H1 (cell line): ENCODE measurements at regions not wholly inside any gene's neighbourhood (a gene's known extent, or its start where the extent isn't known, plus 50 kb on each side); places are given as distances from the start of the nearest gene placed in this dataset.
A peak's percentile ranks its signal among the peaks of the same experiment; 100 is the strongest.

ENCODE experiments used
- CTCF ChIA-PET: fragments of 300-600 bp; sonication (Branson Sonifier 250); formaldehyde crosslinking; loops from one replicate; lab custom pipeline; 2021; ENCODE audit not compliant: partially characterized antibody; lab: Charles Lee
- POLR2A ChIA-PET: fragments of 300-600 bp; sonication (Branson Sonifier 250); formaldehyde crosslinking; loops from one replicate; lab custom pipeline; 2021; ENCODE audit warnings: inconsistent platforms; ENCODE audit not compliant: partially characterized antibody; lab: Charles Lee
- DNase-seq, 2 experiments: peaks; one replicate each; pipeline versions ENCODE4 v3.0.0 to v3.0.0-alpha.2; 2010 to 2022; ENCODE audit warnings: low spot score in 2 of 2, low read depth in 1 of 2, mixed read lengths in 1 of 2
- FAIRE-seq: peaks from 2 replicates; lab custom pipeline; 2011; peaks lifted over from hg19 to GRCh38; lab: Jason Lieb, UNC
- H2AFZ ChIP-seq: 2 replicates; pipeline ENCODE4 v1.8.1; 2012; ENCODE audit warnings: low read length, inconsistent platforms
- H2AK5ac ChIP-seq: 2 replicates; pipeline ENCODE4 v1.6.1; 2013; ENCODE audit warnings: low read depth, low read length
- H2BK120ac ChIP-seq: replicated peaks from 2 replicates; pipeline ENCODE3; 2013; ENCODE audit warnings: low read depth, low read length, inconsistent platforms
- H2BK12ac ChIP-seq: 2 replicates; pipeline ENCODE4 v1.6.1; 2013; ENCODE audit warnings: low read depth, low read length
- H2BK15ac ChIP-seq: 2 replicates; pipeline ENCODE4 v1.6.1; 2013; ENCODE audit warnings: low read length
- H2BK20ac ChIP-seq: 2 replicates; pipeline ENCODE4 v1.6.1; 2013; ENCODE audit warnings: low read length
- H2BK5ac ChIP-seq: 2 replicates; pipeline ENCODE4 v1.6.1; 2013; ENCODE audit warnings: low read depth, low read length
- H3K14ac ChIP-seq: 2 replicates; pipeline ENCODE4 v1.6.1; 2013; ENCODE audit warnings: inconsistent platforms; ENCODE audit not compliant: insufficient read length
- H3K18ac ChIP-seq: 2 replicates; pipeline ENCODE4 v1.6.1; 2013; ENCODE audit warnings: low read length; ENCODE audit errors: extremely low read depth
- H3K23ac ChIP-seq: 2 replicates; pipeline ENCODE4 v1.6.1; 2013; ENCODE audit warnings: inconsistent platforms; ENCODE audit not compliant: insufficient read length
- H3K23me2 ChIP-seq: 2 replicates; pipeline ENCODE4 v1.6.1; 2013; ENCODE audit warnings: low read depth, low read length
- H3K27ac ChIP-seq: 2 replicates; pipeline ENCODE4 v1.6.1; 2011; ENCODE audit warnings: low read depth, low read length, inconsistent platforms
- H3K27me3 ChIP-seq, 4 experiments: replicated peaks in 1 of 4; 1 replicate in 1 of 4; 2 replicates in 3 of 4; pipeline versions ENCODE4 v1.6.1 to v1.8.1; 2011 to 2013; ENCODE audit warnings: low read length in 3 of 4, mild to moderate bottlenecking in 3 of 4, inconsistent platforms in 2 of 4, mixed read lengths in 2 of 4, moderate library complexity in 1 of 4; ENCODE audit not compliant: control insufficient read depth in 3 of 4, insufficient read depth in 3 of 4; ENCODE audit errors: extremely low read depth in 1 of 4
- H3K36me3 ChIP-seq, 4 experiments: 2 replicates each; pipeline versions ENCODE4 v1.6.1 to v1.8.1; 2011 to 2013; ENCODE audit warnings: mild to moderate bottlenecking in 4 of 4, low read length in 3 of 4, moderate library complexity in 2 of 4, control low read depth in 1 of 4, inconsistent platforms in 1 of 4; ENCODE audit not compliant: insufficient read depth in 4 of 4, control insufficient read depth in 2 of 4
- H3K4ac ChIP-seq: replicated peaks from 2 replicates; pipeline ENCODE3; 2013; ENCODE audit warnings: low read length, low read depth, mixed read lengths, inconsistent platforms; ENCODE audit not compliant: insufficient read length
- H3K4me1 ChIP-seq, 4 experiments: replicated peaks in 1 of 4; 1 replicate in 1 of 4; 2 replicates in 3 of 4; pipeline versions ENCODE4 v1.6.1 to v1.8.1; 2011 to 2013; ENCODE audit warnings: low read length in 3 of 4, inconsistent platforms in 2 of 4, mixed read lengths in 1 of 4; ENCODE audit not compliant: insufficient read depth in 4 of 4, control insufficient read depth in 3 of 4
- H3K4me2 ChIP-seq, 2 experiments: 2 replicates each; pipeline versions ENCODE4 v1.6.1 to v1.8.1; 2011 to 2013; ENCODE audit warnings: low read depth in 2 of 2, low read length in 2 of 2, control low read depth in 1 of 2, inconsistent platforms in 1 of 2, mild to moderate bottlenecking in 1 of 2; ENCODE audit not compliant: insufficient read depth in 1 of 2
- H3K4me3 ChIP-seq, 4 experiments: fragments of 200-600, 300-600 bp in 1 of 4; sonication (generic), shearing (Covaris generic), sonication (Bioruptor Twin) in 1 of 4; 2 replicates each; pipeline versions ENCODE4 v1.5.1 to v1.8.1; 2011 to 2016; ENCODE audit warnings: low read length in 4 of 4, low read depth in 3 of 4, control low read depth in 2 of 4, inconsistent platforms in 2 of 4, mild to moderate bottlenecking in 2 of 4, mixed read lengths in 1 of 4, moderate library complexity in 1 of 4; ENCODE audit not compliant: insufficient read depth in 2 of 4; ENCODE audit errors: extremely low read depth in 1 of 4
- H3K56ac ChIP-seq: replicated peaks from 2 replicates; pipeline ENCODE3; 2013; ENCODE audit warnings: low read depth, mild to moderate bottlenecking, mixed read lengths, low read length, inconsistent platforms; ENCODE audit not compliant: insufficient read length
- H3K79me1 ChIP-seq: 2 replicates; pipeline ENCODE4 v1.6.1; 2013; ENCODE audit warnings: low read depth, low read length, control low read depth
- H3K79me2 ChIP-seq, 2 experiments: 2 replicates each; pipeline versions ENCODE4 v1.6.1 to v1.8.1; 2012 to 2013; ENCODE audit warnings: low read length in 2 of 2, mild to moderate bottlenecking in 2 of 2, inconsistent platforms in 1 of 2; ENCODE audit not compliant: insufficient read depth in 2 of 2, control insufficient read depth in 1 of 2
- H3K9ac ChIP-seq, 4 experiments: replicated peaks in 1 of 4; 1 replicate in 1 of 4; 2 replicates in 3 of 4; pipeline versions ENCODE4 v1.6.1 to v1.8.1; 2011 to 2013; ENCODE audit warnings: low read depth in 3 of 4, low read length in 3 of 4, control low read depth in 2 of 4, mild to moderate bottlenecking in 2 of 4, moderate library complexity in 2 of 4, inconsistent platforms in 1 of 4; ENCODE audit errors: extremely low read depth in 1 of 4
- H3K9me3 ChIP-seq, 2 experiments: 2 replicates each; pipeline versions ENCODE4 v1.6.1 to v1.8.1; 2012 to 2013; ENCODE audit warnings: mild to moderate bottlenecking in 2 of 2, moderate library complexity in 2 of 2, control low read depth in 1 of 2, inconsistent platforms in 1 of 2, low read depth in 1 of 2, low read length in 1 of 2, mixed read lengths in 1 of 2; ENCODE audit not compliant: insufficient read depth in 2 of 2
- H4K20me1 ChIP-seq, 2 experiments: replicated peaks in 1 of 2; 2 replicates each; pipeline versions ENCODE3 to v1.8.1; 2011 to 2013; ENCODE audit warnings: inconsistent platforms in 2 of 2, low read length in 2 of 2, mild to moderate bottlenecking in 1 of 2; ENCODE audit not compliant: insufficient read depth in 2 of 2, control insufficient read depth in 1 of 2
- H4K5ac ChIP-seq: 2 replicates; pipeline ENCODE4 v1.6.1; 2013; ENCODE audit warnings: low read length, low read depth, mixed read lengths, inconsistent platforms; ENCODE audit not compliant: insufficient read length
- H4K8ac ChIP-seq: 2 replicates; pipeline ENCODE4 v1.8.0; 2013; ENCODE audit warnings: mild to moderate bottlenecking, moderate library complexity, low read length, inconsistent platforms; ENCODE audit not compliant: insufficient read depth; ENCODE audit errors: extremely low read depth
- H4K91ac ChIP-seq: replicated peaks from 2 replicates; pipeline ENCODE3; 2013; ENCODE audit warnings: low read length, mixed read lengths, inconsistent platforms; ENCODE audit not compliant: insufficient read length
- WGBS, 2 experiments: shearing (Covaris generic) in 1 of 2; methylation state at CpG; one replicate each; pipeline versions ENCODE4 v1.1.6 to v1.1.7; 2013 to 2015; ENCODE audit warnings: low lambda C conversion rate in 2 of 2, mixed read lengths in 2 of 2, inconsistent platforms in 1 of 2, low coverage in 1 of 2, missing lambda C conversion rate in 1 of 2; ENCODE audit not compliant: insufficient replicate concordance in 2 of 2, insufficient coverage in 1 of 2, insufficient read length in 1 of 2; ENCODE audit errors: extremely low coverage in 1 of 2, missing lambda C conversion rate in 1 of 2; 5-methylcytosine and 5-hydroxymethylcytosine counted together

DNA sequence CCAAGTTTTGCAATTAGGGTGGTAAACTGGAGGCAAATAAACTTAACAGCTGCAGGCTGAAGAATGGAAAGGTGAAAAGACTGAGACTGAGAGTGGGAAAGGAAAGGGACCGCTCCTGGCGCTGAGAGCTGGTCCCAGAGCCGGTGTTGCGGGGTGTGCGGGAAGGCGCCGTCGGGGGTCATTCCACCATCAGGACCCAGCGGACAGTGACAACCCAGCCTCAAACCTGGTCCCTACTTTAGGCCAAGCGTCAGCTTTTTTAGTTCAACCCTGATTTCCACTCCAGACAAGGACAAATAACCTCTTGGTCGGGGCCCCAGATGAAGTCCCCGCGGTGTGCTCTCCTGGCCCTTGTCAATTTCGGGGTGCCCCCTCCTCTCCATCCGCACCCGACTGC lies 145.8 kb upstream of the ETS2 start:
- Histone ChIP-seq H3K14ac (no peak overlapping the region), H3K9me3 (no peaks in the 10 kb centered on the region), H3K4me1 (peaks cover 3 to 16% (median 6%) of the 10 kb centered on the region in 4 experiments; a peak in 6 of 7 replicates), H4K5ac (no peak overlapping the region), H2BK120ac (no peak overlapping the region), H3K56ac (no peak overlapping the region), H3K9ac (no peak overlapping the region), H3K23me2 (peaks cover 18% of the 10 kb centered on the region; the same call in 1 of the 2 replicates), H3K27ac (no peak overlapping the region), H3K79me1 (no peaks in the 10 kb centered on the region), H3K4ac (no peak overlapping the region), H3K18ac (no peak overlapping the region), H2BK5ac (no peak overlapping the region), H2BK12ac (no peak overlapping the region), H3K23ac (no peak overlapping the region), H2AK5ac (no peak overlapping the region), H2AFZ (no peak overlapping the region), H3K79me2 (no peaks in the 10 kb centered on the region), H3K4me3 (peak overlapping the region; percentile 42 to 61 (median 48)), H3K27me3 (peaks cover 8 to 28% (median 21%) of the 10 kb centered on the region in 4 experiments), H2BK20ac (no peak overlapping the region), H4K20me1 (no peaks in the 10 kb centered on the region), H4K91ac (no peak overlapping the region), H3K36me3 (no peaks in the 10 kb centered on the region), H3K4me2 (peak overlapping the region; percentile 76 to 78), H4K8ac (no peak overlapping the region; the same call in 1 of the 2 replicates), H2BK15ac (no peak overlapping the region)
- 23% methylated on average over 16 of the region's 16 CpGs; no CpG with 5 or more reads in 1 of the 2 experiments for WGBS, 2 experiments
- DNase-seq (no peak), FAIRE-seq (no peak)
- ChIA-PET CTCF (interaction anchor here (0.6 to 3.4 kb wide), 3 partner anchors 10 to 402 kb away, joined by 3 to 10 read pairs (median 3); no protein-coding TSS in a partner anchor), POLR2A (no interaction called here)
